Erythroblast (primary cell): ENCODE measurements at regions not wholly inside any gene's neighbourhood (a gene's known extent, or its start where the extent isn't known, plus 50 kb on each side); places are given as distances from the start of the nearest gene placed in this dataset.

ENCODE experiments used
- DNase-seq, 2 experiments: peaks; one replicate each; lab custom pipeline; 2025; lab: John Stamatoyannopoulos, UW
- GATA1 ChIP-seq: IDR thresholded peaks from 2 replicates; pipeline ENCODE4 v1.6.1; 2011; ENCODE audit warnings: low read depth, mild to moderate bottlenecking, control low read depth, low read length, moderate library complexity
- POLR2A ChIP-seq: IDR thresholded peaks from 2 replicates; pipeline ENCODE4 v1.6.1; 2011; ENCODE audit warnings: mild to moderate bottlenecking, low read length

DNA sequence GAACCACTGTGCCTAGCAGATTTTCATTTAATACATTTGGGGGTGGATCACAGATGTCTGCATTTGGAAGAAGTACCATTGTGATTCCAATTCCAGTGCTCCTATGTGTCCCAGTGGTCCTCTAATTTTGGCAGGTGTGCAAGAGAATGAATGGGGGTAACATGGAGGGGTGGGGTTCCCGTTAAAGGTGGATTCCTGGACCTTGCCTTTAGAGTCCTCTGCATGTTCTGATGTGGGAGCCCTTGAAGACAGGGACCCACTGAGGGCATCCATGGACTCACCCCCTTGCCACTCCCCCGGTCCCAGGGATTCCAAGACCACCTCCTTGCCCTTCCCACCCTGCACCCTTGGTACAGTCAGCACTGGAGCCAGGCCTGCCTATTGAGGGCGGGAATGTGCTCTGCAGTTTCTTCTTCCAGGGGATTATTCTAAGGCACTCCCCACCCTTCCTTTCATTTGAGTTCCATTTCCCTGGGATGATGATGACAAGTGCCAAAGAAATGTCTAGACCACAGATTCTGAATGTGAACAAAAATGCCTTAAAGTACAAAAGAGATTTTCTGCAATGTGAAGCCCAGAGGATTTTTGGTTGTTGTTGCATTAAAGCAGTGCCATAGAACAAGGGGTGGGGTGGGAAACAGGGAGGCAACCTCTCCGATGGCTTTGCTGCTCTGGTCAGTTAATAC, 119.4 kb upstream of the PTCH1 start:
- TF ChIP-seq GATA1 (no peak), POLR2A (no peak)
- DNase-seq, result no peak

- DNase-seq, result no peak
Observed at GRCh38 chr9:95634536-95634935, 117.8 kb upstream of the PTCH1 start.

GRCh38 chr9:95634114-95634513, 117.3 kb upstream of the PTCH1 start:
- TF ChIP-seq GATA1, result no peak
- TF ChIP-seq POLR2A, result no peak
- DNase-seq, result no peak

More at GRCh38 chr9:95634536-95634935, 117.8 kb upstream of the PTCH1 start:
- TF ChIP-seq GATA1 (no peak), POLR2A (no peak)

GRCh38 chr9:95629585-95629984, 112.8 kb upstream of the PTCH1 start:
- TF ChIP-seq GATA1, result no peak

GRCh38 chr9:95627802-95628201, 111.0 kb upstream of the PTCH1 start:
- no peak for DNase-seq
- TF ChIP-seq GATA1 (no peak), POLR2A (no peak)

More at GRCh38 chr9:95629585-95629984, 112.8 kb upstream of the PTCH1 start:
- no peak for DNase-seq

GRCh38 chr9:95626885-95627558, 110.3 kb upstream of the PTCH1 start:
- TF ChIP-seq GATA1, result no peak
- no peak for TF ChIP-seq POLR2A
- DNase-seq, result no peak

DNA sequence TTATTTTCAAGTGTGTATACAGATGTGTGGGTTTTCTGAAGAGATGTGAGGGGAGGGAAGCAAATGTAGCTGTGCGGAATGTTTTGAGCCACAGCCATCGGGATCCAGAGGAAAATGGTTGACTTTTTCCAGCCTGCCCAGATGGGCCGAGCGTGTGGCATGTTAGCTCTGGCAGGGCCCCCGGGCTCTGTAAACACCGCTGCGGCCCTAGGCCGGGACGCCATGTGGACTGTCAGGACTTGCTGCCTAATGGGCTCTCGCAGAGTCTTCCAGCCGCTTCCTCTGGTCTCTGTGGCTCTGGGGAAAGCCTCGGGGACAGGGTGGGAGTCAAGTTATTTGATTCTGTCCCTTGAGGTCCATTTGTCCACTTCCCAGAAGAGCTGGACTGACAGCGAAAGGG, 109.6 kb upstream of the PTCH1 start:
- TF ChIP-seq GATA1, result no peak
- TF ChIP-seq POLR2A, result no peak
- DNase-seq, result no peak

GRCh38 chr9:95623640-95624039, 106.9 kb upstream of the PTCH1 start:
- DNase-seq, result no peak
- TF ChIP-seq POLR2A (no peak), GATA1 (no peak)

GRCh38 chr9:95620722-95621121, 104.0 kb upstream of the PTCH1 start:
- TF ChIP-seq POLR2A (no peak), GATA1 (no peak)

GRCh38 chr9:95620314-95620713, 103.5 kb upstream of the PTCH1 start:
- TF ChIP-seq POLR2A (no peak), GATA1 (no peak)

More at GRCh38 chr9:95620722-95621121, 104.0 kb upstream of the PTCH1 start:
- no peak for DNase-seq

GRCh38 chr9:95615246-95615645, 98.5 kb upstream of the PTCH1 start:
- TF ChIP-seq POLR2A (no peak), GATA1 (no peak)
- DNase-seq, result no peak

More at GRCh38 chr9:95620314-95620713, 103.5 kb upstream of the PTCH1 start:
- no peak for DNase-seq

GRCh38 chr9:95613670-95614069, 96.9 kb upstream of the PTCH1 start:
- TF ChIP-seq GATA1, result no peak
- TF ChIP-seq POLR2A, result no peak
- no peak for DNase-seq

DNA sequence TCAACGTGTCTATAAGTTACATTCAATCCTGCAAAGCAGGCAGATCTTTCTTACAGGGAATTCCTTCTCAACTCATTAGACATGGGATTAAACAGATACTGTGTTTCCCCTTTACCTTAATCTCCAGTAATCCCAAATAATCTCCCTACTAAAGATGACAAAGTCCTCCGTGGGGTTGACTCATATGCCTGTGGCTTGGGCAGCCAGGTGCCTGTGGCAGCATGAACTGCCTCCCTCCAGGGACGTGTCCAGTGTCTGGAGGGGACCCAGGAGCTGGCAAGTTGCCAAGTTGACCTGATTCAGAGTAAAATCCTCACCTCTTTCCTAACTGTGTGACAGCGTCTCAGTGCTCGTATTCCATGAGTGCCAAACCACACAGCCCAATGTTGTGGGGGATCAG, 94.6 kb upstream of the PTCH1 start:
- DNase-seq, result no peak

GRCh38 chr9:95610006-95610785, 93.4 kb upstream of the PTCH1 start:
- TF ChIP-seq GATA1 (no peak), POLR2A (no peak)
- DNase-seq, result no peak

More for the DNA sequence above, 94.6 kb upstream of the PTCH1 start:
- TF ChIP-seq POLR2A (no peak), GATA1 (no peak)
